Sigmoid colon (tissue), 4 donors: ENCODE measurements at regions not wholly inside any gene's neighbourhood (a gene's known extent, or its start where the extent isn't known, plus 50 kb on each side); places are given as distances from the start of the nearest gene placed in this dataset.

Experiments used
- CTCF ChIP-seq, 4 experiments: fragments of 450-650 bp in 3 of 4; fragments of 200-600 bp in 1 of 4; IDR thresholded peaks; one replicate each; pipeline ENCODE4 v1.5.1; 2016 to 2019; ENCODE audit warnings: antibody characterized with exemption in 4 of 4, mild to moderate bottlenecking in 3 of 4, moderate library complexity in 2 of 4
- POLR2A ChIP-seq, 2 donors: fragments of 450-650 bp; IDR thresholded peaks; one replicate each; pipeline ENCODE4 v1.6.1; 2016; ENCODE audit warnings: antibody characterized with exemption in 2 of 2, mild to moderate bottlenecking in 2 of 2, moderate library complexity in 2 of 2
- POLR2AphosphoS5 ChIP-seq, 4 donors: sonication (generic); formaldehyde crosslinking; IDR thresholded peaks; one replicate each; pipeline ENCODE4 v1.6.1; 2017; ENCODE audit warnings: antibody characterized with exemption in 4 of 4

GRCh38 chr15:47383102-47383501 lies 334.2 kb upstream of the SEMA6D start:
- TF ChIP-seq CTCF (IDR thresholded peaks at IDR 0.05) (no peak), POLR2AphosphoS5 (IDR thresholded peaks at IDR 0.05) (no peak), POLR2A (IDR thresholded peaks at IDR 0.05) (no peak)
